ENCODE measurements at regions not wholly inside any gene's neighbourhood (a gene's known extent, or its start where the extent isn't known, plus 50 kb on each side); places are given as distances from the start of the nearest gene placed in this dataset.
"Not testable (repeated sequence)": the region's sequence is repeated elsewhere in the genome, so short reads cannot be mapped to it uniquely, and the experiment has no call there.

GRCh38 chr13:107819071-107819470, 396.3 kb downstream of the LIG4 start:
- DNase-seq (ENCODE audit: low spot score) = no peak

GRCh38 chr13:107817647-107818287, 397.6 kb downstream of the LIG4 start:
- DNase-seq (ENCODE audit: low spot score) = no peak

- DNase-seq (ENCODE audit: low spot score) = no peak
These were observed 403.3 kb downstream of the LIG4 start for GRCh38 chr13:107812014-107812412.

- DNase-seq (ENCODE audit: low spot score) = no peak
These were observed 403.9 kb downstream of the LIG4 start for GRCh38 chr13:107811233-107812013.

- no peak for DNase-seq (ENCODE audit: low spot score)
These were observed 406.2 kb downstream of the LIG4 start for GRCh38 chr13:107809125-107809524.

- no peak for DNase-seq (ENCODE audit: low spot score)
These were observed 406.9 kb downstream of the LIG4 start for GRCh38 chr13:107808389-107808788.

- no peak for DNase-seq (ENCODE audit: low spot score)
These were observed 407.8 kb downstream of the LIG4 start for GRCh38 chr13:107807306-107808073.

GRCh38 chr13:107806726-107807125, 408.6 kb downstream of the LIG4 start:
- DNase-seq (ENCODE audit: low spot score) = no peak

GRCh38 chr13:107803822-107804495, 411.4 kb downstream of the LIG4 start:
- DNase-seq (ENCODE audit: low spot score) = no peak

- no peak for DNase-seq (ENCODE audit: low spot score)
These were observed 413.7 kb downstream of the LIG4 start for GRCh38 chr13:107801621-107802020.

- DNase-seq (ENCODE audit: low spot score) = no peak
These were observed 416.3 kb downstream of the LIG4 start for GRCh38 chr13:107799001-107799400.

GRCh38 chr13:107790397-107790796, 424.9 kb downstream of the LIG4 start:
- no peak for DNase-seq (ENCODE audit: low spot score)

GRCh38 chr13:107788464-107789165, 426.7 kb downstream of the LIG4 start:
- DNase-seq (ENCODE audit: low spot score) = no peak

- DNase-seq (ENCODE audit: low spot score) = not testable (repeated sequence)
These were observed 432.7 kb downstream of the LIG4 start for GRCh38 chr13:107782646-107783045.

GRCh38 chr13:107778094-107778493, 437.2 kb downstream of the LIG4 start:
- DNase-seq (ENCODE audit: low spot score) = no peak

- no peak for DNase-seq (ENCODE audit: low spot score)
These were observed 444.8 kb downstream of the LIG4 start for GRCh38 chr13:107770541-107770940.

- no peak for DNase-seq (ENCODE audit: low spot score)
These were observed 448.2 kb downstream of the LIG4 start for GRCh38 chr13:107767119-107767518.

- no peak for DNase-seq (ENCODE audit: low spot score)
These were observed 449.5 kb downstream of the LIG4 start for GRCh38 chr13:107765724-107766401.

GRCh38 chr13:107764046-107764445, 451.3 kb downstream of the LIG4 start:
- DNase-seq (ENCODE audit: low spot score) = no peak

GRCh38 chr13:107753748-107754147, 461.6 kb downstream of the LIG4 start:
- no peak for DNase-seq (ENCODE audit: low spot score)

GRCh38 chr13:107753291-107753690, 462.0 kb downstream of the LIG4 start:
- DNase-seq (ENCODE audit: low spot score) = no peak
